A673 (cell line): ENCODE measurements at regions not wholly inside any gene's neighbourhood (a gene's known extent, or its start where the extent isn't known, plus 50 kb on each side); places are given as distances from the start of the nearest gene placed in this dataset.
"Not testable (repeated sequence)": the region's sequence is repeated elsewhere in the genome, so short reads cannot be mapped to it uniquely, and the experiment has no call there.

ENCODE experiments used
- BruUV-seq: library from RNA; stranded (reverse); fragments of 400-500 nt; replicated peaks from 2 replicates; lab custom pipeline; 2021; lab: Mats Ljungman, UMichigan
- CTCF ChIA-PET: fragments of 300-600 bp; sonication (Branson Sonifier 250); formaldehyde crosslinking; loops from one replicate; lab custom pipeline; 2022; ENCODE audit warnings: antibody characterized with exemption; lab: Charles Lee
- POLR2A ChIA-PET: fragments of 300-600 bp; sonication (Branson Sonifier 250); formaldehyde crosslinking; loops from one replicate; lab custom pipeline; 2022; ENCODE audit warnings: antibody characterized with exemption; ENCODE audit not compliant: low non-redundant PET; lab: Charles Lee
- DNase-seq: peaks from one replicate; pipeline ENCODE4 v3.0.0-alpha.2; 2015; ENCODE audit warnings: low spot score
- H3K27ac ChIP-seq: fragments of 200-600 bp; sonication (generic); 2 replicates; pipeline ENCODE4 v1.5.1; 2016; ENCODE audit warnings: mixed run types, low read depth, mild to moderate bottlenecking, mixed read lengths, antibody characterized with exemption, low read length; ENCODE audit not compliant: poor library complexity, severe bottlenecking
- H3K27me3 ChIP-seq: fragments of 200-600 bp; sonication (generic); replicated peaks from 2 replicates; pipeline ENCODE4 v1.6.1; 2017; ENCODE audit warnings: mixed run types, low read depth, mild to moderate bottlenecking, mixed read lengths, antibody characterized with exemption, low read length; ENCODE audit not compliant: insufficient read depth, poor library complexity
- H3K36me3 ChIP-seq: fragments of 200-600 bp; sonication (generic); 2 replicates; pipeline ENCODE4 v1.6.1; 2016; ENCODE audit warnings: mixed run types, mild to moderate bottlenecking, mixed read lengths, antibody characterized with exemption, low read length; ENCODE audit not compliant: insufficient read depth, poor library complexity, severe bottlenecking
- H3K4me1 ChIP-seq: fragments of 200-600 bp; sonication (generic); 2 replicates; pipeline ENCODE4 v1.6.1; 2017; ENCODE audit warnings: mixed run types, mild to moderate bottlenecking, mixed read lengths, antibody characterized with exemption, low read length; ENCODE audit not compliant: insufficient read depth, poor library complexity, severe bottlenecking
- H3K4me3 ChIP-seq: fragments of 200-600 bp; sonication (generic); 2 replicates; pipeline ENCODE4 v1.5.1; 2016; ENCODE audit warnings: low read depth, mixed run types, mild to moderate bottlenecking, mixed read lengths, low read length; ENCODE audit not compliant: poor library complexity, severe bottlenecking
- H3K9me3 ChIP-seq: fragments of 200-600 bp; sonication (generic); 2 replicates; pipeline ENCODE4 v1.6.1; 2016; ENCODE audit warnings: mixed run types, low read depth, mild to moderate bottlenecking, mixed read lengths, antibody characterized with exemption, low read length; ENCODE audit not compliant: poor library complexity, severe bottlenecking
- CTCF ChIP-seq: fragments of 300-800, 200-600 bp; sonication (generic); conservative IDR thresholded peaks from 2 replicates; pipeline ENCODE4 v1.5.1; 2017; ENCODE audit warnings: low read depth, mild to moderate bottlenecking, antibody characterized with exemption, low read length, moderate library complexity, mixed read lengths
- EZH2 ChIP-seq: fragments of 200-600 bp; sonication (generic); IDR thresholded peaks from 2 replicates; pipeline ENCODE4 v1.6.1; 2017; ENCODE audit warnings: borderline replicate concordance, low read depth, mild to moderate bottlenecking, mixed read lengths, antibody characterized with exemption, low read length; ENCODE audit not compliant: poor library complexity, severe bottlenecking
- intact Hi-C: fragments of 100-400 bp; cut with micrococcal nuclease; formaldehyde crosslinking; loops from one replicate; pipeline ENCODE4 v1.10.0; 2022; ENCODE audit not compliant: unreplicated experiment

GRCh38 chr2:60347781-60348180 is 205.7 kb downstream of the BCL11A start:
- POLR2A ChIA-PET = no interaction called here
- Histone ChIP-seq H3K4me1 (no peaks in the 10 kb centered on the region), H3K27ac (no peak overlapping the region), H3K36me3 (no peaks in the 10 kb centered on the region), H3K27me3 (peaks cover 23% of the 10 kb centered on the region), H3K9me3 (no peaks in the 10 kb centered on the region), H3K4me3 (no peak overlapping the region)
- no TSS peak for BruUV-seq
- no peak for TF ChIP-seq EZH2
- no peak for TF ChIP-seq CTCF
- CTCF ChIA-PET = no interaction called here
- intact Hi-C loops = no loop called here
- no peak for DNase-seq

- BruUV-seq, H3K4me3 ChIP-seq, H3K36me3 ChIP-seq, H3K4me1 ChIP-seq, POLR2A ChIA-PET, DNase-seq, H3K9me3 ChIP-seq, H3K27ac ChIP-seq, intact Hi-C loops: not testable (repeated sequence)
- H3K27me3 ChIP-seq = peaks cover 10% of the 10 kb centered on the region
- CTCF ChIA-PET = interaction anchor here (0.6 kb wide), 1 partner anchor 343 kb away, joined by 3 read pairs; no protein-coding TSS in a partner anchor
Measured at GRCh38 chr2:60342491-60342890, 211.0 kb downstream of the BCL11A start.

GRCh38 chr2:60341151-60341550 is 212.3 kb downstream of the BCL11A start:
- no peak for DNase-seq
- intact Hi-C loops = no loop called here
- ChIA-PET CTCF (no interaction called here), POLR2A (no interaction called here)
- no peaks in the 10 kb centered on the region for H3K4me1 ChIP-seq
- BruUV-seq = no TSS peak
- H3K9me3 ChIP-seq = no peaks in the 10 kb centered on the region
- no peaks in the 10 kb centered on the region for H3K36me3 ChIP-seq
- H3K4me3 ChIP-seq = no peak overlapping the region
- TF ChIP-seq EZH2 (no peak), CTCF (no peak)
- H3K27me3 ChIP-seq = peaks cover 10% of the 10 kb centered on the region
- H3K27ac ChIP-seq = no peak overlapping the region

- CTCF ChIA-PET = no interaction called here
- Histone ChIP-seq H3K27me3 (peaks cover 4% of the 10 kb centered on the region), H3K36me3 (no peaks in the 10 kb centered on the region), H3K4me3 (no peak overlapping the region), H3K4me1 (no peaks in the 10 kb centered on the region), H3K9me3 (no peaks in the 10 kb centered on the region), H3K27ac (no peak overlapping the region)
- DNase-seq = no peak
- POLR2A ChIA-PET = no interaction called here
- TF ChIP-seq EZH2 = no peak
- intact Hi-C loops = no loop called here
- no TSS peak for BruUV-seq
Measured at GRCh38 chr2:60339286-60339685, 214.2 kb downstream of the BCL11A start.
